CD4-positive, alpha-beta T cell (primary cell): ENCODE measurements at regions not wholly inside any gene's neighbourhood (a gene's known extent, or its start where the extent isn't known, plus 50 kb on each side); places are given as distances from the start of the nearest gene placed in this dataset.

ENCODE experiments used
- ATAC-seq: fragments of 200-7000 bp; cut with Tn5 transposase; one replicate; pipeline ENCODE4 v1.10.0; 2022; ENCODE audit warnings: mild to moderate bottlenecking; ENCODE audit not compliant: poor library complexity
- CTCF ChIA-PET: fragments of 350-600 bp; sonication (Branson Sonifier 250); formaldehyde crosslinking; loops from one replicate; lab custom pipeline; 2021; ENCODE audit warnings: antibody characterized with exemption, inconsistent platforms; lab: Charles Lee
- POLR2A ChIA-PET: fragments of 350-600 bp; sonication (Branson Sonifier 250); formaldehyde crosslinking; loops from one replicate; lab custom pipeline; 2021; ENCODE audit warnings: antibody characterized with exemption, inconsistent platforms; lab: Charles Lee
- DNase-seq, 14 experiments: peaks; one replicate each; pipeline ENCODE4 v3.0.0-alpha.2; 2013 to 2020; ENCODE audit warnings: mixed read lengths in 2 of 14
- H3K27ac ChIP-seq, 2 donors: one replicate each; pipeline versions ENCODE4 v1.5.1 to v1.7.0; 2013; ENCODE audit warnings: low read length in 2 of 2, low read depth in 1 of 2, mild to moderate bottlenecking in 1 of 2
- H3K27me3 ChIP-seq, 2 experiments: 1 replicate in 1 of 2; 2 replicates in 1 of 2; pipeline versions ENCODE4 v1.6.1 to v1.7.0; 2013; ENCODE audit warnings: low read length in 2 of 2, control low read depth in 1 of 2, mild to moderate bottlenecking in 1 of 2, moderate library complexity in 1 of 2; ENCODE audit not compliant: insufficient read depth in 2 of 2, control insufficient read depth in 1 of 2
- H3K36me3 ChIP-seq: one replicate; pipeline ENCODE4 v1.6.1; 2013; ENCODE audit warnings: low read length, control low read depth; ENCODE audit not compliant: insufficient read depth
- H3K4me1 ChIP-seq: one replicate; pipeline ENCODE4 v1.6.1; 2013; ENCODE audit warnings: low read length, control low read depth; ENCODE audit not compliant: insufficient read depth
- H3K4me3 ChIP-seq: one replicate; pipeline ENCODE4 v1.5.1; 2013; ENCODE audit warnings: mild to moderate bottlenecking, low read length, moderate library complexity
- H3K9me3 ChIP-seq, 2 experiments: 1 replicate in 1 of 2; 2 replicates in 1 of 2; pipeline versions ENCODE4 v1.6.1 to v1.7.0; 2013; ENCODE audit warnings: low read length in 2 of 2, mild to moderate bottlenecking in 2 of 2, control low read depth in 1 of 2, moderate library complexity in 1 of 2; ENCODE audit not compliant: control insufficient read depth in 1 of 2, insufficient read depth in 1 of 2
- H3K27ac Mint-ChIP-seq: one replicate; pipeline ENCODE4 v1.8.0; 2020; ENCODE audit warnings: mixed read lengths
- H3K27me3 Mint-ChIP-seq: one replicate; pipeline ENCODE4 v1.8.0; 2021; ENCODE audit warnings: mixed read lengths
- H3K36me3 Mint-ChIP-seq: one replicate; pipeline ENCODE4 v1.8.0; 2021; ENCODE audit warnings: low read depth, mixed read lengths
- H3K4me1 Mint-ChIP-seq: one replicate; pipeline ENCODE4 v1.8.0; 2021; ENCODE audit warnings: low read depth, mixed read lengths
- H3K4me3 Mint-ChIP-seq: one replicate; pipeline ENCODE4 v1.8.0; 2020; ENCODE audit warnings: mild to moderate bottlenecking, mixed read lengths
- H3K9me3 Mint-ChIP-seq: one replicate; pipeline ENCODE4 v1.8.0; 2020; ENCODE audit warnings: mixed read lengths
- intact Hi-C, 2 experiments: fragments of 100-400 bp; cut with DNase I in 1 of 2; cut with micrococcal nuclease in 1 of 2; formaldehyde crosslinking; loops; one replicate each; pipeline versions ENCODE4 v1.15.1 to v1.9.0; 2023 to 2025; cut with DNase I, micrococcal nuclease
- TF ChIP-seq, protein P1 (sequence below): fragments of 200-600 bp; IDR thresholded peaks from one replicate; pipeline ENCODE4 v1.8.0; 2022; ENCODE audit warnings: antibody characterized with exemption, mild to moderate bottlenecking

DNA sequence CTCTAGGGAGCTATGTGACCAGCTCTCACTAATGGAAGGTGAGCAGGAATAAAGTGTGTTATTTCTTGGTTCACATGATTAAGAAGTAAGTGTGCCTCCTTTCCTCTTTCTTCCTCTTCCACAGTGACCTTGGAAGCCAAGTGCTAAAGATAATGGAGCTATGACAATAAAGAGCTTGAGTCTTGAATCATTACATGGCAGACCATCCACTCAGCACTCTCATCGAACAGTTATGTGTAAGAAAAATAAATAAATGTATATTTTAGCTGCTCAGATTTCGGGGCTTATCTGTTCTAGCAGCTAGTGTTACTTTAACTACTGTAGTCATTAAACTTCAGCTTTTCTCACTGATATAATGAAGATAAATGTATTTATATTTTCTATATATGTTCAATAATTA is 72.9 kb downstream of the HDGFL1 start:
- Histone ChIP-seq H3K27ac (no peak overlapping the region), H3K4me1 (no peaks in the 10 kb centered on the region), H3K36me3 (no peaks in the 10 kb centered on the region), H3K27me3 (no peaks in the 10 kb centered on the region), H3K4me3 (no peak overlapping the region), H3K9me3 (no peaks in the 10 kb centered on the region)
- ATAC-seq: no peak
- ChIA-PET POLR2A (no interaction called here), CTCF (no interaction called here)
- intact Hi-C loops: no loop called here
- TF ChIP-seq, protein P1, sequence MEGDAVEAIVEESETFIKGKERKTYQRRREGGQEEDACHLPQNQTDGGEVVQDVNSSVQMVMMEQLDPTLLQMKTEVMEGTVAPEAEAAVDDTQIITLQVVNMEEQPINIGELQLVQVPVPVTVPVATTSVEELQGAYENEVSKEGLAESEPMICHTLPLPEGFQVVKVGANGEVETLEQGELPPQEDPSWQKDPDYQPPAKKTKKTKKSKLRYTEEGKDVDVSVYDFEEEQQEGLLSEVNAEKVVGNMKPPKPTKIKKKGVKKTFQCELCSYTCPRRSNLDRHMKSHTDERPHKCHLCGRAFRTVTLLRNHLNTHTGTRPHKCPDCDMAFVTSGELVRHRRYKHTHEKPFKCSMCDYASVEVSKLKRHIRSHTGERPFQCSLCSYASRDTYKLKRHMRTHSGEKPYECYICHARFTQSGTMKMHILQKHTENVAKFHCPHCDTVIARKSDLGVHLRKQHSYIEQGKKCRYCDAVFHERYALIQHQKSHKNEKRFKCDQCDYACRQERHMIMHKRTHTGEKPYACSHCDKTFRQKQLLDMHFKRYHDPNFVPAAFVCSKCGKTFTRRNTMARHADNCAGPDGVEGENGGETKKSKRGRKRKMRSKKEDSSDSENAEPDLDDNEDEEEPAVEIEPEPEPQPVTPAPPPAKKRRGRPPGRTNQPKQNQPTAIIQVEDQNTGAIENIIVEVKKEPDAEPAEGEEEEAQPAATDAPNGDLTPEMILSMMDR: no peak
- no peaks in the 10 kb centered on the region for H3K36me3 Mint-ChIP-seq
- no peaks in the 10 kb centered on the region for H3K4me1 Mint-ChIP-seq
- no peak for DNase-seq
- no peak overlapping the region for H3K27ac Mint-ChIP-seq
- H3K4me3 Mint-ChIP-seq: no peak overlapping the region
- no peaks in the 10 kb centered on the region for H3K27me3 Mint-ChIP-seq
- no peaks in the 10 kb centered on the region for H3K9me3 Mint-ChIP-seq

DNA sequence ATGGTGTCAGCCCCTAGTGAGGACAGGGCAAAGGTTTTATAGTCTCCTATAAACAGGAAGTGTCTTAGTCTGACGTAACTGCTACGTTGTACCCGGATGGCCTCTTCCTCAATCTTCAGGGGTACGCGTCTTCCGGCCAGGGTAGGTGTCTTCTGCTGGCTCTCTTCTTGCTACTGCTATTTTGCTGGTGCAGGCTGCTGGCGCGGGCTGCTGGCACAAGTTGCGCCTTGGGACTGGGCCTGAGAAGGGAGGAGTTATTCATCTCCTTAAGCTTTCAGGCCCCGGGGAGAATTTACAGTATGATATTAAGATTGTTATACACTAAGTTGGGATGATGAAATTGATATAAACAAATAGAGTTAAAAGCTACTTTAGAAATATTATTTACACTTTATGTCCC is 74.4 kb downstream of the HDGFL1 start:
- no peaks in the 10 kb centered on the region for H3K27me3 Mint-ChIP-seq
- H3K27ac Mint-ChIP-seq: no peak overlapping the region
- DNase-seq: no peak
- ChIA-PET CTCF (no interaction called here), POLR2A (no interaction called here)
- H3K4me1 Mint-ChIP-seq: no peaks in the 10 kb centered on the region
- TF ChIP-seq, protein P1: no peak
- no peaks in the 10 kb centered on the region for H3K4me1 ChIP-seq
- H3K4me3 ChIP-seq: no peak overlapping the region
- no peaks in the 10 kb centered on the region for H3K36me3 Mint-ChIP-seq
- H3K4me3 Mint-ChIP-seq: no peak overlapping the region
- no peaks in the 10 kb centered on the region for H3K36me3 ChIP-seq
- no peaks in the 10 kb centered on the region for H3K9me3 ChIP-seq
- H3K27me3 ChIP-seq: no peaks in the 10 kb centered on the region
- no peaks in the 10 kb centered on the region for H3K9me3 Mint-ChIP-seq
- ATAC-seq: no peak
- intact Hi-C loops: no loop called here
- H3K27ac ChIP-seq: no peak overlapping the region

DNA sequence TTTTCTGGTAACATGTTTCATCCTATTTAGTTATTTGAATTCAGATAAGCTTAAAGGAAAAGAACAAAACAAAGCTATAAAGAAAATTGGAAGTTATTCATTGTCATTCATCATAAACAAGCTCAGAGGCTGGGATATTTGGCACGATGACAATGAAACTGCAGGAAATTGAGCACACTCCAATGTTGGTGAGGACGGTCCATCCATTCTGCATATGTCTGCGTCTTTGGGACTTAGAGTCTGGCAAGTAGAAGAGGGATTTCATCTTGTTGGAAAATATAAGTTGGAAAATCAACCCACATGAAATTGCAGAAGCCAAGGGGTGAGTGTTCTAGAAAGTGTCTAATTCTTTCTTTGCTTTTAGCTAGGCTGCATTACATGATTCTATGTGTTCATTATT is 78.4 kb downstream of the HDGFL1 start:
- Mint-ChIP-seq H3K9me3 (no peaks in the 10 kb centered on the region), H3K36me3 (no peaks in the 10 kb centered on the region), H3K27ac (no peak overlapping the region), H3K4me1 (no peaks in the 10 kb centered on the region), H3K4me3 (no peak overlapping the region), H3K27me3 (no peaks in the 10 kb centered on the region)
- H3K27ac ChIP-seq: no peak overlapping the region
- DNase-seq (no peak), ATAC-seq (no peak)
- ChIA-PET CTCF (no interaction called here), POLR2A (no interaction called here)
- H3K9me3 ChIP-seq: no peaks in the 10 kb centered on the region
- no peaks in the 10 kb centered on the region for H3K4me1 ChIP-seq
- intact Hi-C loops: no loop called here
- TF ChIP-seq, protein P1: no peak
- no peak overlapping the region for H3K4me3 ChIP-seq
- no peaks in the 10 kb centered on the region for H3K36me3 ChIP-seq
- H3K27me3 ChIP-seq: no peaks in the 10 kb centered on the region
